ENCODE measurements at regions not wholly inside any gene's neighbourhood (a gene's known extent, or its start where the extent isn't known, plus 50 kb on each side); places are given as distances from the start of the nearest gene placed in this dataset.
A peak's percentile ranks its signal among the peaks of the same experiment; 100 is the strongest.

- Histone ChIP-seq H2BK120ac (replicated peaks; ENCODE audit: low read depth, low read length) (no peak overlapping the region), H2AK5ac (ENCODE audit: low read depth, low read length) (no peak overlapping the region), H4K20me1 (replicated peaks in 1 of 2; ENCODE audit: control insufficient read depth in 1 of 2, insufficient read depth in 2 of 2, low read length in 2 of 2) (no peaks in the 10 kb centered on the region), H3K56ac (replicated peaks; ENCODE audit: insufficient read length, low read depth, low read length) (peak overlapping the region; percentile 57), H3K79me2 (ENCODE audit: control insufficient read depth in 1 of 2, insufficient read depth in 2 of 2, low read length in 2 of 2) (no peaks in the 10 kb centered on the region), H3K23ac (ENCODE audit: insufficient read length) (no peak overlapping the region), H3K4me1 (replicated peaks in 1 of 4; ENCODE audit: control insufficient read depth in 3 of 4, insufficient read depth in 4 of 4, low read length in 3 of 4) (peaks cover 0 to 4% (median 1%) of the 10 kb centered on the region in 4 experiments; a peak in 2 of 7 replicates), H2BK12ac (ENCODE audit: low read depth, low read length) (no peak overlapping the region), H3K4me2 (ENCODE audit: insufficient read depth in 1 of 2, low read depth in 2 of 2, low read length in 2 of 2) (peak overlapping the region; percentile 71 to 83), H3K9me3 (ENCODE audit: insufficient read depth in 2 of 2, low read depth in 1 of 2, low read length in 1 of 2) (no peaks in the 10 kb centered on the region), H2BK5ac (ENCODE audit: low read depth, low read length) (peak overlapping the region; percentile 85; the same call in 1 of the 2 replicates), H4K5ac (ENCODE audit: insufficient read length, low read depth, low read length) (peak overlapping the region; percentile 91), H3K27me3 (replicated peaks in 1 of 4; ENCODE audit: control insufficient read depth in 3 of 4, extremely low read depth in 1 of 4, insufficient read depth in 3 of 4, low read length in 3 of 4) (no peaks in the 10 kb centered on the region), H3K14ac (ENCODE audit: insufficient read length) (peak overlapping the region; percentile 72), H3K9ac (replicated peaks in 1 of 4; ENCODE audit: extremely low read depth in 1 of 4, low read depth in 3 of 4, low read length in 3 of 4) (peak overlapping the region in 3 of 4 experiments; percentile 16 to 60 (median 42); a peak in 5 of 7 replicates), H3K27ac (ENCODE audit: low read depth, low read length) (peak overlapping the region; percentile 67; the same call in 1 of the 2 replicates), H2AFZ (ENCODE audit: low read length) (peak overlapping the region; percentile 94; the same call in 1 of the 2 replicates), H3K4me3 (ENCODE audit: extremely low read depth in 1 of 4, insufficient read depth in 2 of 4, low read depth in 3 of 4, low read length in 4 of 4) (peak overlapping the region; percentile 72 to 94 (median 82)), H3K23me2 (ENCODE audit: low read depth, low read length) (no peaks in the 10 kb centered on the region; the same call in 1 of the 2 replicates), H4K91ac (replicated peaks; ENCODE audit: insufficient read length, low read length) (peak overlapping the region; percentile 55), H2BK15ac (ENCODE audit: low read length) (no peak overlapping the region), H3K79me1 (ENCODE audit: low read depth, low read length) (no peaks in the 10 kb centered on the region), H4K8ac (ENCODE audit: extremely low read depth, insufficient read depth, low read length) (no peak overlapping the region), H3K36me3 (ENCODE audit: control insufficient read depth in 2 of 4, insufficient read depth in 4 of 4, low read length in 3 of 4) (no peaks in the 10 kb centered on the region), H3K18ac (ENCODE audit: extremely low read depth, low read length) (peak overlapping the region; percentile 75), H2BK20ac (ENCODE audit: low read length) (no peak overlapping the region), H3K4ac (replicated peaks; ENCODE audit: insufficient read length, low read depth, low read length) (no peak overlapping the region)
- CTCF ChIA-PET (ENCODE audit: partially characterized antibody) = interaction anchor here (1.0 to 1.9 kb wide), 11 partner anchors 9 to 320 kb away, joined by 3 to 7 read pairs (median 4); partner anchors contain the start of gene RRAGB
- POLR2A ChIA-PET (ENCODE audit: partially characterized antibody) = interaction anchor here (1.3 to 2.5 kb wide), 2 partner anchors 67 to 165 kb away, joined by 3 to 7 read pairs; no protein-coding TSS in a partner anchor
- DNase-seq (ENCODE audit: low read depth in 1 of 2, low spot score in 2 of 2) = peak in 1 of 2 experiments; percentile 46
- FAIRE-seq = no peak
- TF ChIP-seq TAF1 (IDR thresholded peaks at IDR 0.05; ENCODE audit: low read depth, low read length) (peak; percentile 18; the same call in 1 of the 2 replicates), FOSL1 (IDR thresholded peaks at IDR 0.05; ENCODE audit: insufficient read depth, low read depth, low read length) (no peak), POLR2A (IDR thresholded peaks at IDR 0.05; ENCODE audit: control extremely low read depth in 1 of 2, low read depth in 2 of 2, low read length in 2 of 2) (peak in 1 of 2 experiments; percentile 41; a peak in 1 of 3 replicates), EGR1 (IDR thresholded peaks at IDR 0.05; ENCODE audit: borderline replicate concordance, low read depth, low read length) (no peak), MAFK (IDR thresholded peaks at IDR 0.05; ENCODE audit: low read depth, low read length) (no peak), SIN3A (conservative IDR thresholded peaks at IDR 0.05 in 1 of 2, IDR thresholded peaks at IDR 0.05 in 1 of 2; ENCODE audit: low read depth in 1 of 2, low read length in 2 of 2) (peak in 1 of 2 experiments; percentile 25; a peak in 1 of 4 replicates)
- 0% methylated on average over 7 of the region's 19 CpGs; no CpG with 5 or more reads in 1 of the 2 experiments for WGBS, 2 experiments (ENCODE audit: extremely low coverage in 1 of 2, insufficient coverage in 1 of 2, insufficient read length in 1 of 2, insufficient replicate concordance in 2 of 2, low coverage in 1 of 2, low lambda C conversion rate in 2 of 2, missing lambda C conversion rate in 1 of 2)
Measured at GRCh38 chrX:55908661-55909212, 191.2 kb downstream of the RRAGB start.
